Tibial nerve (tissue), 3 donors: ENCODE measurements at regions not wholly inside any gene's neighbourhood (a gene's known extent, or its start where the extent isn't known, plus 50 kb on each side); places are given as distances from the start of the nearest gene placed in this dataset.

Source experiments
- POLR2A ChIP-seq, 2 donors: fragments of 450-650 bp; IDR thresholded peaks; one replicate each; pipeline ENCODE4 v1.6.1; 2017; ENCODE audit warnings: antibody characterized with exemption in 2 of 2, mild to moderate bottlenecking in 2 of 2, moderate library complexity in 2 of 2
- TF ChIP-seq, protein P1 (sequence below), 5 experiments: fragments of 200-600 bp in 3 of 5; fragments of 450-650 bp in 2 of 5; sonication (generic) in 3 of 5; IDR thresholded peaks; one replicate each; pipeline ENCODE4 v1.5.1; 2016 to 2019; ENCODE audit warnings: antibody characterized with exemption in 5 of 5, mild to moderate bottlenecking in 3 of 5, moderate library complexity in 2 of 5

DNA sequence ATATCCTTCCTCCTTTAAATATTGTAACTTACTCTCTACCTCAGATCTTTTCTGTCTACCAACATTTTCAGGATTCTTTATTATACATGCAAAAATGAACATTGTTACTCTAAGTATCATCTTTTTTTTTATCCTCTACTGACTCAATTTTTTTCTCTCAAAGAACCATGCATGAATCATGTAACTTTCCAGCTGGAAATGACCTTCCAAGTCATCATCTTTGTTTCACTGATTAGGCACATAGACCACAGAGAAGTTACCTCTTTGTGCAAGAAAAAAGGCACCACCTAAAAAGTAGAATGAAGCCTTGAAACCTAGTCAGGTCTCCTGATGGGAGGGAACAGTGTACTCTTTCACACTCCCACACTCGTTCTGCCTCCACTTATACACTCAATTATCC is 234.9 kb downstream of the HGF start:
- no peak for TF ChIP-seq POLR2A (IDR thresholded peaks at IDR 0.05)
- TF ChIP-seq, protein P1, sequence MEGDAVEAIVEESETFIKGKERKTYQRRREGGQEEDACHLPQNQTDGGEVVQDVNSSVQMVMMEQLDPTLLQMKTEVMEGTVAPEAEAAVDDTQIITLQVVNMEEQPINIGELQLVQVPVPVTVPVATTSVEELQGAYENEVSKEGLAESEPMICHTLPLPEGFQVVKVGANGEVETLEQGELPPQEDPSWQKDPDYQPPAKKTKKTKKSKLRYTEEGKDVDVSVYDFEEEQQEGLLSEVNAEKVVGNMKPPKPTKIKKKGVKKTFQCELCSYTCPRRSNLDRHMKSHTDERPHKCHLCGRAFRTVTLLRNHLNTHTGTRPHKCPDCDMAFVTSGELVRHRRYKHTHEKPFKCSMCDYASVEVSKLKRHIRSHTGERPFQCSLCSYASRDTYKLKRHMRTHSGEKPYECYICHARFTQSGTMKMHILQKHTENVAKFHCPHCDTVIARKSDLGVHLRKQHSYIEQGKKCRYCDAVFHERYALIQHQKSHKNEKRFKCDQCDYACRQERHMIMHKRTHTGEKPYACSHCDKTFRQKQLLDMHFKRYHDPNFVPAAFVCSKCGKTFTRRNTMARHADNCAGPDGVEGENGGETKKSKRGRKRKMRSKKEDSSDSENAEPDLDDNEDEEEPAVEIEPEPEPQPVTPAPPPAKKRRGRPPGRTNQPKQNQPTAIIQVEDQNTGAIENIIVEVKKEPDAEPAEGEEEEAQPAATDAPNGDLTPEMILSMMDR (IDR thresholded peaks at IDR 0.05) = no peak
